ENCODE measurements at regions not wholly inside any gene's neighbourhood (a gene's known extent, or its start where the extent isn't known, plus 50 kb on each side); places are given as distances from the start of the nearest gene placed in this dataset.

DNA sequence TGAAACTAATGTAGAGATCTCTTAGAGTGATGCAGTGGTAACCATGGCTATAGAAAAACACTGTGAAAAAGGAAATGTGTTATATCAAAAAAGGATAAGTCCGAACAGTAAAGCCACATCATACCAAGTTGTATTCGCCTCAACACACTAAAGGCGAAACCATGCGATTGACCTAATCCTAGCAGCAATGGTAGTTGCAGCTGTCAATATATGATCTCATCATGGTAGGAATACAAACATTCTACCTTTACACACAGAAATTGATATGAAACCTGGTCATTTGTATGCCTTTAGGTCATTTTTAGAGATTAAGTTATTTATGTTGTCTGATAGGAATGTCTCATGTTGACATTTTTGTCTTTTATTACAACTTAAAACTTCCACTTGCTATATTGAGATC is 271.9 kb downstream of the SLITRK6 start:
- TF ChIP-seq, protein P1, sequence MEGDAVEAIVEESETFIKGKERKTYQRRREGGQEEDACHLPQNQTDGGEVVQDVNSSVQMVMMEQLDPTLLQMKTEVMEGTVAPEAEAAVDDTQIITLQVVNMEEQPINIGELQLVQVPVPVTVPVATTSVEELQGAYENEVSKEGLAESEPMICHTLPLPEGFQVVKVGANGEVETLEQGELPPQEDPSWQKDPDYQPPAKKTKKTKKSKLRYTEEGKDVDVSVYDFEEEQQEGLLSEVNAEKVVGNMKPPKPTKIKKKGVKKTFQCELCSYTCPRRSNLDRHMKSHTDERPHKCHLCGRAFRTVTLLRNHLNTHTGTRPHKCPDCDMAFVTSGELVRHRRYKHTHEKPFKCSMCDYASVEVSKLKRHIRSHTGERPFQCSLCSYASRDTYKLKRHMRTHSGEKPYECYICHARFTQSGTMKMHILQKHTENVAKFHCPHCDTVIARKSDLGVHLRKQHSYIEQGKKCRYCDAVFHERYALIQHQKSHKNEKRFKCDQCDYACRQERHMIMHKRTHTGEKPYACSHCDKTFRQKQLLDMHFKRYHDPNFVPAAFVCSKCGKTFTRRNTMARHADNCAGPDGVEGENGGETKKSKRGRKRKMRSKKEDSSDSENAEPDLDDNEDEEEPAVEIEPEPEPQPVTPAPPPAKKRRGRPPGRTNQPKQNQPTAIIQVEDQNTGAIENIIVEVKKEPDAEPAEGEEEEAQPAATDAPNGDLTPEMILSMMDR (IDR thresholded peaks at IDR 0.05), result no peak
- no peak for TF ChIP-seq POLR2A (IDR thresholded peaks at IDR 0.05)

Data from esophagus squamous epithelium (tissue), 4 donors.